ENCODE measurements at regions not wholly inside any gene's neighbourhood (a gene's known extent, or its start where the extent isn't known, plus 50 kb on each side); places are given as distances from the start of the nearest gene placed in this dataset.
"Not testable (repeated sequence)": the region's sequence is repeated elsewhere in the genome, so short reads cannot be mapped to it uniquely, and the experiment has no call there.

- Histone ChIP-seq H3K4me2 (ENCODE audit: low read length) (no peak overlapping the region), H3F3A (ENCODE audit: control insufficient read depth, insufficient read depth) (no peaks in the 10 kb centered on the region), H3K79me2 (ENCODE audit: control insufficient read depth, low read length) (no peaks in the 10 kb centered on the region), H3K4me3 (ENCODE audit: low read length) (no peak overlapping the region), H4K20me1 (ENCODE audit: control insufficient read depth, insufficient read depth, low read depth, low read length) (no peaks in the 10 kb centered on the region), H3K27me3 (ENCODE audit: control insufficient read depth, low read length) (peaks cover 12% of the 10 kb centered on the region; the same call in 1 of the 2 replicates), H3K9me3 (ENCODE audit: control insufficient read depth, insufficient read depth, low read length) (no peaks in the 10 kb centered on the region; the same call in 1 of the 2 replicates), H3K36me3 (ENCODE audit: control insufficient read depth, low read length) (no peaks in the 10 kb centered on the region), H3K27ac (ENCODE audit: low read depth, low read length) (no peak overlapping the region), H3K9me2 (replicated peaks; ENCODE audit: control insufficient read depth, low read length) (no peaks in the 10 kb centered on the region), H3K4me1 (ENCODE audit: control insufficient read depth, low read length) (no peaks in the 10 kb centered on the region)
- TF ChIP-seq EZH2phosphoT487 (IDR thresholded peaks at IDR 0.05; ENCODE audit: borderline replicate concordance, low read length) (no peak), CTCF (IDR thresholded peaks at IDR 0.05; ENCODE audit: low read depth, low read length, poor library complexity, severe bottlenecking) (no peak)
Observed at GRCh38 chr20:51272401-51272800, 249.5 kb upstream of the KCNG1 start.

GRCh38 chr20:51271931-51272330 lies 249.0 kb upstream of the KCNG1 start:
- no peaks in the 10 kb centered on the region for H3F3A ChIP-seq (ENCODE audit: control insufficient read depth, insufficient read depth)

GRCh38 chr20:51271289-51271688 lies 248.4 kb upstream of the KCNG1 start:
- not testable (repeated sequence) for H3F3A ChIP-seq (ENCODE audit: control insufficient read depth, insufficient read depth); H3K27ac ChIP-seq (ENCODE audit: low read depth, low read length); H3K9me3 ChIP-seq (ENCODE audit: control insufficient read depth, insufficient read depth, low read length); H3K9me2 ChIP-seq (replicated peaks; ENCODE audit: control insufficient read depth, low read length); H3K4me3 ChIP-seq (ENCODE audit: low read length); H3K79me2 ChIP-seq (ENCODE audit: control insufficient read depth, low read length); H3K4me2 ChIP-seq (ENCODE audit: low read length); H3K36me3 ChIP-seq (ENCODE audit: control insufficient read depth, low read length); H4K20me1 ChIP-seq (ENCODE audit: control insufficient read depth, insufficient read depth, low read depth, low read length); H3K4me1 ChIP-seq (ENCODE audit: control insufficient read depth, low read length); H3K27me3 ChIP-seq (ENCODE audit: control insufficient read depth, low read length)

More at GRCh38 chr20:51271931-51272330, 249.0 kb upstream of the KCNG1 start:
- Histone ChIP-seq H3K4me2 (ENCODE audit: low read length) (no peak overlapping the region), H3K4me3 (ENCODE audit: low read length) (no peak overlapping the region), H3K9me3 (ENCODE audit: control insufficient read depth, insufficient read depth, low read length) (no peaks in the 10 kb centered on the region; the same call in 1 of the 2 replicates), H3K27me3 (ENCODE audit: control insufficient read depth, low read length) (peaks cover 10% of the 10 kb centered on the region; the same call in 1 of the 2 replicates), H3K36me3 (ENCODE audit: control insufficient read depth, low read length) (no peaks in the 10 kb centered on the region), H3K79me2 (ENCODE audit: control insufficient read depth, low read length) (no peaks in the 10 kb centered on the region), H3K9me2 (replicated peaks; ENCODE audit: control insufficient read depth, low read length) (no peaks in the 10 kb centered on the region), H3K4me1 (ENCODE audit: control insufficient read depth, low read length) (no peaks in the 10 kb centered on the region), H4K20me1 (ENCODE audit: control insufficient read depth, insufficient read depth, low read depth, low read length) (no peaks in the 10 kb centered on the region), H3K27ac (ENCODE audit: low read depth, low read length) (no peak overlapping the region)
- no peak for TF ChIP-seq CTCF (IDR thresholded peaks at IDR 0.05; ENCODE audit: low read depth, low read length, poor library complexity, severe bottlenecking)
- no peak for TF ChIP-seq EZH2phosphoT487 (IDR thresholded peaks at IDR 0.05; ENCODE audit: borderline replicate concordance, low read length)

- no peaks in the 10 kb centered on the region for H3F3A ChIP-seq (ENCODE audit: control insufficient read depth, insufficient read depth)
- peaks cover 7% of the 10 kb centered on the region; the same call in 1 of the 2 replicates for H3K27me3 ChIP-seq (ENCODE audit: control insufficient read depth, low read length)
- H3K4me3 ChIP-seq (ENCODE audit: low read length): no peak overlapping the region
- no peak overlapping the region for H3K4me2 ChIP-seq (ENCODE audit: low read length)
- H3K9me3 ChIP-seq (ENCODE audit: control insufficient read depth, insufficient read depth, low read length): no peaks in the 10 kb centered on the region; the same call in 1 of the 2 replicates
- no peaks in the 10 kb centered on the region for H3K36me3 ChIP-seq (ENCODE audit: control insufficient read depth, low read length)
- H3K27ac ChIP-seq (ENCODE audit: low read depth, low read length): no peak overlapping the region
- no peaks in the 10 kb centered on the region for H3K4me1 ChIP-seq (ENCODE audit: control insufficient read depth, low read length)
- no peaks in the 10 kb centered on the region for H3K9me2 ChIP-seq (replicated peaks; ENCODE audit: control insufficient read depth, low read length)
- TF ChIP-seq CTCF (IDR thresholded peaks at IDR 0.05; ENCODE audit: low read depth, low read length, poor library complexity, severe bottlenecking): no peak
- TF ChIP-seq EZH2phosphoT487 (IDR thresholded peaks at IDR 0.05; ENCODE audit: borderline replicate concordance, low read length): no peak
- no peaks in the 10 kb centered on the region for H4K20me1 ChIP-seq (ENCODE audit: control insufficient read depth, insufficient read depth, low read depth, low read length)
- H3K79me2 ChIP-seq (ENCODE audit: control insufficient read depth, low read length): no peaks in the 10 kb centered on the region
Observed at GRCh38 chr20:51269671-51270070, 246.8 kb upstream of the KCNG1 start.

Data from DOHH2 (cell line).